HG03571 (cell line): ENCODE measurements at regions not wholly inside any gene's neighbourhood (a gene's known extent, or its start where the extent isn't known, plus 50 kb on each side); places are given as distances from the start of the nearest gene placed in this dataset.
"Not testable (repeated sequence)": the region's sequence is repeated elsewhere in the genome, so short reads cannot be mapped to it uniquely, and the experiment has no call there.

ENCODE experiments used
- ATAC-seq: cut with Tn5 transposase; IDR thresholded peaks from one replicate; pipeline ENCODE4 v1.9.1; 2021; ENCODE audit not compliant: unreplicated experiment

DNA sequence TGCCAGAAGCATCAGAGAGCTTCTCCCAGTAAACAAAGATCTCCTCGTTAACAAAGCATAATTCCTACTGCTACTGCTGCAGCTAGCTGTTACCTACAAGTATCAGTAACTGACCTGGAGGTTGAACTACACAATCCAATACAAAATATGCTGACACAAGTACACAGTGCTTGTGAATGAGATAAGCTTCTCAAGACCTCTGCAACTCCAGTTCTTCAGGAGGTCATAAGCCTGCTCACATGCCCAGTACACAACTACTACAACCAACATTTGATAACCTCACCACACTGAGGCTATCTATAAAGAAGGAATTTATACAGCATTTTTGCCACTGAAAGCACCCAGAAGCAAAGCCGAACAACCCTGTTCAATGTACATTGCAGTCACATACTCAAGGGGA is 66.7 kb upstream of the SMARCAD1 start:
- ATAC-seq = no peak

DNA sequence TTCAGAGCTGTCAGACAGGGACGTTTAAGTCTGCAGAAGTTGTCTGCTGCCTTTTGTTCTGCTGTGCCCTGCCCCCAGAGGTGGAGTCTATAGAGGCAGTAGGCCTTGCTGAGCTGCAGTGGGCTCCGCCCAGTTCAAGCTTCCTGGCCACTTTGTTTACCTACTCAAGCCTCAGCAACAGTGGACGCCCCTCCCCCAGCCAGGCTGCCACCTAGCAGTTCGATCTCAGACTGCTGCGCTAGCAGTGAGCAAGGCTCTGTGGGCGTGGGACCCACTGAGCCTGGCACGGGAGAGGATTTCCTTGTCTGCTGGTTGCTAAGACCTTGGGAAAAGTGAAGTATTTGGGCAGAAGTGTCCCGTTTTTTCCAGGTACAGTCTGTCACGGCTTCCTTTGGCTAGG is 59.6 kb upstream of the SMARCAD1 start:
- not testable (repeated sequence) for ATAC-seq

- no peak for ATAC-seq
Observed at GRCh38 chr4:94152466-94152865, 55.2 kb upstream of the SMARCAD1 start.

- ATAC-seq = not testable (repeated sequence)
Observed at GRCh38 chr4:94155404-94155803, 52.3 kb upstream of the SMARCAD1 start.

DNA sequence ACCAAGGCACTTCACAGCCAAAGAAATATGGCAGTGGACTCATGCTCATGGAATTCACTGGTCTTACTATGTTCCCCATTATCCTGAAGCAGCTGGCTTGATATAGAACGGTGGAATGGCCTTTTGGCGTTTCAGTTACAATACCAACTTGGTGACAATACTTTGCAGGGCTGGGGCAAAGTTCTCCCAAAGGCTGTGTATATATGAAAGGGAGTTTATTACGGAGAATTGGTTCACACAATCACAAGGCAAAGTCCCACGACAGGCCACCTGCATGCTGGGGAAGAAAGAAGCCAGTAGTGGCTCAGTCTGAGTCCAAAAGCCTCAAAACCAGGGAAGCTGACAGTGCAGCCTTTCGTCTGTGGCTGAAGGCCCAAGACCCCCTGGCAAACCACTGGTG is 50.8 kb upstream of the SMARCAD1 start:
- ATAC-seq = no peak
